ENCODE measurements at regions not wholly inside any gene's neighbourhood (a gene's known extent, or its start where the extent isn't known, plus 50 kb on each side); places are given as distances from the start of the nearest gene placed in this dataset.

DNA sequence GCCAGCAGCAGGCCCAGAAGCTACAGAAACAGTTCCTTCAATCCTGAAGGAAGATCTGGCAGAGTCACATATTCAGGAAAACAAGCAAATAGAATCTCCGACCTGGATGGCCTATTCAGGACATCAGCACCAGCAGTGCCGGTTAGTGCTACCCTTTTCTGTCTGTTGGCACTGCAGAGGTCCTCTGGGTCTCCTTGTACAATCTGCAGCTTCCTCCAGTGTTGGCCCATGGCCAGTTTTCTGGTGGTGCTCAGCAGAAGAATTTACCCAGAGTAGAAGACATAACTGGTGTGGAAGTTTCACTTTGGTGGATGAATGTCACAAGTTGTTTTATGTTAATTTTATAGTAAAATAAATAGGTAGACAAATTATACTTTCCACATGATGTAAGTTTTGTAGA, 498.1 kb downstream of the COG6 start:
- TF ChIP-seq, protein P1, sequence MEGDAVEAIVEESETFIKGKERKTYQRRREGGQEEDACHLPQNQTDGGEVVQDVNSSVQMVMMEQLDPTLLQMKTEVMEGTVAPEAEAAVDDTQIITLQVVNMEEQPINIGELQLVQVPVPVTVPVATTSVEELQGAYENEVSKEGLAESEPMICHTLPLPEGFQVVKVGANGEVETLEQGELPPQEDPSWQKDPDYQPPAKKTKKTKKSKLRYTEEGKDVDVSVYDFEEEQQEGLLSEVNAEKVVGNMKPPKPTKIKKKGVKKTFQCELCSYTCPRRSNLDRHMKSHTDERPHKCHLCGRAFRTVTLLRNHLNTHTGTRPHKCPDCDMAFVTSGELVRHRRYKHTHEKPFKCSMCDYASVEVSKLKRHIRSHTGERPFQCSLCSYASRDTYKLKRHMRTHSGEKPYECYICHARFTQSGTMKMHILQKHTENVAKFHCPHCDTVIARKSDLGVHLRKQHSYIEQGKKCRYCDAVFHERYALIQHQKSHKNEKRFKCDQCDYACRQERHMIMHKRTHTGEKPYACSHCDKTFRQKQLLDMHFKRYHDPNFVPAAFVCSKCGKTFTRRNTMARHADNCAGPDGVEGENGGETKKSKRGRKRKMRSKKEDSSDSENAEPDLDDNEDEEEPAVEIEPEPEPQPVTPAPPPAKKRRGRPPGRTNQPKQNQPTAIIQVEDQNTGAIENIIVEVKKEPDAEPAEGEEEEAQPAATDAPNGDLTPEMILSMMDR (IDR thresholded peaks at IDR 0.05; ENCODE audit: poor library complexity) = no peak
- TF ChIP-seq EZH2phosphoT487 (IDR thresholded peaks at IDR 0.05; ENCODE audit: low read depth, severe bottlenecking, unreplicated experiment) (no peak), EZH2 (IDR thresholded peaks at IDR 0.05; ENCODE audit: borderline replicate concordance) (no peak)
